ENCODE measurements at regions not wholly inside any gene's neighbourhood (a gene's known extent, or its start where the extent isn't known, plus 50 kb on each side); places are given as distances from the start of the nearest gene placed in this dataset.

GRCh38 chr9:17928768-17929167 is 349.9 kb downstream of the SH3GL2 start:
- no peak for TF ChIP-seq POLR2A (IDR thresholded peaks at IDR 0.05; ENCODE audit: low read length)
- TF ChIP-seq GATA1 (IDR thresholded peaks at IDR 0.05; ENCODE audit: low read depth, low read length) = no peak

All from erythroblast (primary cell).